DND-41 (cell line): ENCODE measurements at regions not wholly inside any gene's neighbourhood (a gene's known extent, or its start where the extent isn't known, plus 50 kb on each side); places are given as distances from the start of the nearest gene placed in this dataset.
"Not testable (repeated sequence)": the region's sequence is repeated elsewhere in the genome, so short reads cannot be mapped to it uniquely, and the experiment has no call there.

Experiments
- CTCF ChIP-seq: IDR thresholded peaks from 2 replicates; pipeline ENCODE4 v1.5.1; 2012; ENCODE audit warnings: borderline replicate concordance, low read length, moderate library complexity, mild to moderate bottlenecking; ENCODE audit not compliant: poor library complexity, severe bottlenecking; ENCODE audit errors: extremely low read depth
- EZH2 ChIP-seq: IDR thresholded peaks from 3 replicates; pipeline ENCODE4 v1.6.1; 2012; ENCODE audit warnings: borderline replicate concordance, low read depth, mild to moderate bottlenecking, moderate library complexity, low read length, inconsistent platforms; ENCODE audit not compliant: severe bottlenecking

GRCh38 chr1:827211-828063 is 96.3 kb upstream of the SAMD11 start:
- TF ChIP-seq EZH2, CTCF: not testable (repeated sequence)
